H9 (cell line): ENCODE measurements at regions not wholly inside any gene's neighbourhood (a gene's known extent, or its start where the extent isn't known, plus 50 kb on each side); places are given as distances from the start of the nearest gene placed in this dataset.

Source experiments
- DNase-seq: peaks from one replicate; pipeline ENCODE4 v3.0.0-alpha.2; 2017
- H2AFZ ChIP-seq: one replicate; pipeline ENCODE4 v1.6.1; 2013; ENCODE audit warnings: mild to moderate bottlenecking, low read length, control low read depth, moderate library complexity
- H2AK5ac ChIP-seq: 2 replicates; pipeline ENCODE4 v1.6.1; 2013; ENCODE audit warnings: low read length, control low read depth, mixed read lengths; ENCODE audit not compliant: insufficient read length
- H2BK120ac ChIP-seq: one replicate; pipeline ENCODE4 v1.6.1; 2013; ENCODE audit warnings: low read depth, mild to moderate bottlenecking, low read length, control low read depth, inconsistent platforms; ENCODE audit not compliant: poor library complexity, severe bottlenecking
- H2BK12ac ChIP-seq: 2 replicates; pipeline ENCODE4 v1.6.1; 2013; ENCODE audit warnings: low read length, control low read depth, mixed read lengths, low read depth; ENCODE audit not compliant: insufficient read length
- H2BK15ac ChIP-seq: 2 replicates; pipeline ENCODE4 v1.6.1; 2013; ENCODE audit warnings: low read depth, low read length, control low read depth
- H2BK20ac ChIP-seq: one replicate; pipeline ENCODE4 v1.6.1; 2013; ENCODE audit warnings: low read depth, mild to moderate bottlenecking, low read length, control low read depth, inconsistent platforms; ENCODE audit not compliant: poor library complexity, severe bottlenecking
- H2BK5ac ChIP-seq: 2 replicates; pipeline ENCODE4 v1.6.1; 2013; ENCODE audit warnings: low read length, control low read depth, mixed read lengths; ENCODE audit not compliant: insufficient read length
- H3K14ac ChIP-seq: 2 replicates; pipeline ENCODE4 v1.6.1; 2013; ENCODE audit warnings: low read length, control low read depth; ENCODE audit not compliant: insufficient read depth
- H3K18ac ChIP-seq: 2 replicates; pipeline ENCODE4 v1.6.1; 2013; ENCODE audit warnings: low read depth, mild to moderate bottlenecking, mixed read lengths, low read length, control low read depth; ENCODE audit not compliant: insufficient read length
- H3K23ac ChIP-seq: 2 replicates; pipeline ENCODE4 v1.6.1; 2013; ENCODE audit warnings: low read length, control low read depth, mixed read lengths, low read depth; ENCODE audit not compliant: insufficient read length
- H3K23me2 ChIP-seq: 2 replicates; pipeline ENCODE4 v1.6.1; 2013; ENCODE audit warnings: low read depth, mild to moderate bottlenecking, mixed read lengths, low read length, control low read depth; ENCODE audit not compliant: insufficient read length, poor library complexity, severe bottlenecking
- H3K27ac ChIP-seq: 2 replicates; pipeline ENCODE4 v1.5.1; 2013; ENCODE audit warnings: low read length, control low read depth, mixed read lengths, low read depth; ENCODE audit not compliant: insufficient read length
- H3K27me3 ChIP-seq: 2 replicates; pipeline ENCODE4 v1.6.1; 2013; ENCODE audit warnings: low read length, control low read depth, inconsistent platforms; ENCODE audit not compliant: insufficient read depth
- H3K4ac ChIP-seq: 2 replicates; pipeline ENCODE4 v1.6.1; 2013; ENCODE audit warnings: low read depth, mild to moderate bottlenecking, control low read depth, inconsistent platforms, low read length, moderate library complexity
- H3K4me1 ChIP-seq: 2 replicates; pipeline ENCODE4 v1.6.1; 2013; ENCODE audit warnings: low read length, control low read depth, inconsistent platforms; ENCODE audit not compliant: insufficient read depth
- H3K4me2 ChIP-seq: 2 replicates; pipeline ENCODE4 v1.6.1; 2013; ENCODE audit warnings: low read length, control low read depth, mixed read lengths; ENCODE audit not compliant: insufficient read length, insufficient read depth
- H3K56ac ChIP-seq: 2 replicates; pipeline ENCODE4 v1.6.1; 2013; ENCODE audit warnings: low read depth, mild to moderate bottlenecking, mixed read lengths, low read length, control low read depth; ENCODE audit not compliant: insufficient read length
- H3K79me1 ChIP-seq: 2 replicates; pipeline ENCODE4 v1.6.1; 2013; ENCODE audit warnings: low read depth, mild to moderate bottlenecking, moderate library complexity, low read length, control low read depth, inconsistent platforms; ENCODE audit not compliant: insufficient read depth, poor library complexity, severe bottlenecking
- H3K79me2 ChIP-seq: 2 replicates; pipeline ENCODE4 v1.6.1; 2013; ENCODE audit warnings: low read length, control low read depth, inconsistent platforms; ENCODE audit not compliant: insufficient read depth
- H3K9ac ChIP-seq: 2 replicates; pipeline ENCODE4 v1.6.1; 2013; ENCODE audit warnings: low read length, control low read depth, mixed read lengths; ENCODE audit not compliant: insufficient read length; ENCODE audit errors: extremely low read depth
- H3K9me3 ChIP-seq: one replicate; pipeline ENCODE4 v1.6.1; 2013; ENCODE audit warnings: low read depth, low read length, inconsistent platforms; ENCODE audit not compliant: control insufficient read depth
- H3T11ph ChIP-seq: one replicate; pipeline ENCODE4 v1.6.1; 2013; ENCODE audit warnings: mild to moderate bottlenecking, low read length, control low read depth, inconsistent platforms
- H4K20me1 ChIP-seq: one replicate; pipeline ENCODE4 v1.6.1; 2013; ENCODE audit not compliant: control insufficient read depth, insufficient read length, insufficient read depth
- H4K5ac ChIP-seq: 2 replicates; pipeline ENCODE4 v1.6.1; 2013; ENCODE audit warnings: low read depth, mild to moderate bottlenecking, mixed read lengths, low read length, control low read depth; ENCODE audit not compliant: insufficient read length
- H4K8ac ChIP-seq: replicated peaks from 2 replicates; pipeline ENCODE4 v1.6.1; 2013; ENCODE audit warnings: low read length, control low read depth, mixed read lengths, low read depth; ENCODE audit not compliant: insufficient read length
- H4K91ac ChIP-seq: 2 replicates; pipeline ENCODE4 v1.6.1; 2013; ENCODE audit warnings: low read depth, mild to moderate bottlenecking, moderate library complexity, mixed read lengths, low read length, control low read depth; ENCODE audit not compliant: insufficient read length
- H3K27ac Mint-ChIP-seq, 3 experiments: 2 replicates in 2 of 3; 3 replicates in 1 of 3; pipeline ENCODE4 v1.8.0; 2020 to 2021; ENCODE audit warnings: mixed read lengths in 3 of 3, mild to moderate bottlenecking in 1 of 3, moderate library complexity in 1 of 3
- H3K27me3 Mint-ChIP-seq: 2 replicates; pipeline ENCODE4 v1.8.0; 2021; ENCODE audit warnings: low read depth, mild to moderate bottlenecking, moderate library complexity, mixed read lengths
- H3K36me3 Mint-ChIP-seq, 3 experiments: 2 replicates in 2 of 3; 3 replicates in 1 of 3; pipeline ENCODE4 v1.8.0; 2020 to 2021; ENCODE audit warnings: low read depth in 3 of 3, mixed read lengths in 3 of 3; ENCODE audit not compliant: insufficient read depth in 1 of 3
- H3K4me1 Mint-ChIP-seq, 2 experiments: 2 replicates each; pipeline ENCODE4 v1.8.0; 2020; ENCODE audit warnings: mixed read lengths in 2 of 2
- H3K4me3 Mint-ChIP-seq, 2 experiments: 2 replicates in 1 of 2; 3 replicates in 1 of 2; pipeline ENCODE4 v1.8.0; 2020 to 2021; ENCODE audit warnings: mild to moderate bottlenecking in 2 of 2, mixed read lengths in 2 of 2, moderate library complexity in 1 of 2
- H3K9me3 Mint-ChIP-seq, 2 experiments: 2 replicates in 1 of 2; 3 replicates in 1 of 2; pipeline ENCODE4 v1.8.0; 2020; ENCODE audit warnings: mild to moderate bottlenecking in 2 of 2, mixed read lengths in 2 of 2, moderate library complexity in 1 of 2
- CTCF ChIP-seq: fragments of 200-600 bp; sonication (generic); conservative IDR thresholded peaks from 3 replicates; pipeline ENCODE4 v1.8.0; 2021; ENCODE audit warnings: antibody characterized with exemption, mild to moderate bottlenecking
- WGBS: extraction: QIAGEN DNeasy Blood & Tissue Kit; methylation state at CpG from one replicate; pipeline ENCODE4 v1.1.7; 2013; ENCODE audit warnings: missing lambda C conversion rate, low lambda C conversion rate, mixed read lengths; ENCODE audit not compliant: insufficient read length; ENCODE audit errors: extremely low coverage; 5-methylcytosine and 5-hydroxymethylcytosine counted together

- no CpG with 5 or more reads among the region's 2 CpGs for WGBS
Observed at GRCh38 chr1:229951856-229952534, 115.0 kb upstream of the GALNT2 start.

More at GRCh38 chr1:229951856-229952534, 115.0 kb upstream of the GALNT2 start:
- no peak overlapping the region for H3K18ac ChIP-seq
- no peaks in the 10 kb centered on the region for H3K9me3 ChIP-seq
- no peaks in the 10 kb centered on the region for H3K36me3 Mint-ChIP-seq
- H3K27me3 Mint-ChIP-seq, result no peaks in the 10 kb centered on the region; the same call in 1 of the 2 replicates
- no peak overlapping the region for H2BK20ac ChIP-seq
- no peak for DNase-seq
- H3K27me3 ChIP-seq, result no peaks in the 10 kb centered on the region
- no peaks in the 10 kb centered on the region for H3K23me2 ChIP-seq
- no peak overlapping the region for H2BK120ac ChIP-seq
- no peaks in the 10 kb centered on the region for H4K20me1 ChIP-seq
- no peak overlapping the region for H3K27ac Mint-ChIP-seq
- peaks cover 3 to 9% of the 10 kb centered on the region in 2 experiments for H3K4me1 Mint-ChIP-seq
- no peak overlapping the region for H3K9ac ChIP-seq
- no peaks in the 10 kb centered on the region for H3K4me1 ChIP-seq
- no peak for TF ChIP-seq CTCF
- no peak overlapping the region for H2AK5ac ChIP-seq
- H3T11ph ChIP-seq, result no peak overlapping the region
- no peak overlapping the region for H3K14ac ChIP-seq
- no peaks in the 10 kb centered on the region for H3K79me2 ChIP-seq
- no peak overlapping the region for H3K4ac ChIP-seq
- no peaks in the 10 kb centered on the region for H3K9me3 Mint-ChIP-seq
- no peak overlapping the region for H3K4me2 ChIP-seq
- H2BK5ac ChIP-seq, result no peak overlapping the region
- no peaks in the 10 kb centered on the region for H3K79me1 ChIP-seq
- no peak overlapping the region for H3K27ac ChIP-seq
- no peak overlapping the region for H4K91ac ChIP-seq
- H3K56ac ChIP-seq, result no peak overlapping the region
- H3K4me3 Mint-ChIP-seq, result no peak overlapping the region
- H4K8ac ChIP-seq, result no peak overlapping the region
- H2BK15ac ChIP-seq, result no peak overlapping the region
- no peak overlapping the region for H3K23ac ChIP-seq
- no peak overlapping the region for H2AFZ ChIP-seq
- H2BK12ac ChIP-seq, result no peak overlapping the region
- H4K5ac ChIP-seq, result no peak overlapping the region
